WTC11 (cell line): ENCODE measurements at regions not wholly inside any gene's neighbourhood (a gene's known extent, or its start where the extent isn't known, plus 50 kb on each side); places are given as distances from the start of the nearest gene placed in this dataset.

ENCODE experiments used
- ATAC-seq: fragments of 200-7000 bp; cut with Tn5 transposase; 2 replicates; pipeline ENCODE4 v1.10.0; 2021; ENCODE audit warnings: mild to moderate bottlenecking, moderate library complexity
- CTCF ChIA-PET: fragments of 300-600 bp; sonication (Branson Sonifier 250); formaldehyde crosslinking; loops from one replicate; lab custom pipeline; 2021; ENCODE audit warnings: antibody characterized with exemption; lab: Charles Lee
- POLR2A ChIA-PET: fragments of 350-600 bp; sonication (Branson Sonifier 250); formaldehyde crosslinking; loops from one replicate; lab custom pipeline; 2021; ENCODE audit warnings: antibody characterized with exemption; lab: Charles Lee
- DNase-seq: peaks from one replicate; pipeline ENCODE4 v3.0.0; 2021; ENCODE audit warnings: low spot score
- H3K27ac Mint-ChIP-seq: 2 replicates; pipeline ENCODE4 v1.8.0; 2021; ENCODE audit warnings: mixed read lengths
- H3K27me3 Mint-ChIP-seq: 2 replicates; pipeline ENCODE4 v1.8.0; 2021; ENCODE audit warnings: low read depth, mild to moderate bottlenecking, moderate library complexity, mixed read lengths
- H3K36me3 Mint-ChIP-seq: 2 replicates; pipeline ENCODE4 v1.8.0; 2021; ENCODE audit warnings: mixed read lengths
- H3K4me1 Mint-ChIP-seq: 2 replicates; pipeline ENCODE4 v1.8.0; 2022; ENCODE audit warnings: mixed read lengths
- H3K4me3 Mint-ChIP-seq: 2 replicates; pipeline ENCODE4 v1.8.0; 2021; ENCODE audit warnings: mild to moderate bottlenecking, moderate library complexity, mixed read lengths
- H3K9me3 Mint-ChIP-seq: 2 replicates; pipeline ENCODE4 v1.8.0; 2021; ENCODE audit warnings: mixed read lengths
- ATF1 ChIP-seq: sonication (generic); formaldehyde crosslinking; IDR thresholded peaks from 2 replicates; pipeline ENCODE4 v1.8.1; 2023; ENCODE audit warnings: mild to moderate bottlenecking, moderate library complexity, missing genetic modification reagents
- ELF4 ChIP-seq: sonication (generic); formaldehyde crosslinking; IDR thresholded peaks from 2 replicates; pipeline ENCODE4 v1.8.1; 2022; ENCODE audit warnings: low read depth, mild to moderate bottlenecking, moderate library complexity, missing genetic modification reagents
- EMX1 ChIP-seq: fragments of 250-450 bp; sonication (Bioruptor Pico); IDR thresholded peaks from 2 replicates; pipeline ENCODE4 v1.8.0; 2021; ENCODE audit warnings: mild to moderate bottlenecking
- ETV6 ChIP-seq: sonication (generic); formaldehyde crosslinking; IDR thresholded peaks from 2 replicates; pipeline ENCODE4 v1.8.1; 2022; ENCODE audit warnings: mild to moderate bottlenecking, missing genetic modification reagents
- FOXK1 ChIP-seq: sonication (generic); formaldehyde crosslinking; IDR thresholded peaks from 2 replicates; pipeline ENCODE4 v1.8.0; 2022; ENCODE audit warnings: mild to moderate bottlenecking, moderate library complexity, missing genetic modification reagents
- GABPB1 ChIP-seq: sonication (generic); formaldehyde crosslinking; IDR thresholded peaks from 2 replicates; pipeline ENCODE4 v1.8.1; 2023; ENCODE audit warnings: mild to moderate bottlenecking, missing genetic modification reagents
- GRHL2 ChIP-seq: fragments of 250-450 bp; sonication (Bioruptor Pico); IDR thresholded peaks from 2 replicates; pipeline ENCODE4 v1.8.0; 2022; ENCODE audit warnings: mild to moderate bottlenecking, moderate library complexity; ENCODE audit not compliant: insufficient replicate concordance, severe bottlenecking
- JAZF1 ChIP-seq: fragments of 250-450 bp; sonication (Bioruptor Pico); IDR thresholded peaks from 2 replicates; pipeline ENCODE4 v1.9.0; 2021; ENCODE audit warnings: moderate library complexity, mild to moderate bottlenecking, inconsistent platforms
- JUN ChIP-seq: sonication (generic); formaldehyde crosslinking; IDR thresholded peaks from 2 replicates; pipeline ENCODE4 v1.8.0; 2023; ENCODE audit warnings: mild to moderate bottlenecking, missing genetic modification reagents
- NFE2L1 ChIP-seq: sonication (generic); formaldehyde crosslinking; IDR thresholded peaks from 2 replicates; pipeline ENCODE4 v1.8.1; 2023; ENCODE audit warnings: missing genetic modification reagents
- NR1H2 ChIP-seq: sonication (generic); formaldehyde crosslinking; IDR thresholded peaks from 2 replicates; pipeline ENCODE4 v1.9.0; 2021; ENCODE audit warnings: mild to moderate bottlenecking, moderate library complexity, missing genetic modification reagents
- RELA ChIP-seq: sonication (generic); formaldehyde crosslinking; IDR thresholded peaks from 2 replicates; pipeline ENCODE4 v1.8.1; 2022; ENCODE audit warnings: missing genetic modification reagents, mild to moderate bottlenecking, borderline replicate concordance
- RORB ChIP-seq: fragments of 250-450 bp; sonication (Bioruptor Pico); IDR thresholded peaks from 2 replicates; pipeline ENCODE4 v1.9.0; 2021; ENCODE audit warnings: mild to moderate bottlenecking
- TP53 ChIP-seq: sonication (generic); formaldehyde crosslinking; IDR thresholded peaks from 2 replicates; pipeline ENCODE4 v1.8.1; 2023; ENCODE audit warnings: mild to moderate bottlenecking, missing genetic modification reagents
- ZNF423 ChIP-seq: fragments of 250-450 bp; sonication (Bioruptor Pico); IDR thresholded peaks from 2 replicates; pipeline ENCODE4 v2.1.2; 2022; ENCODE audit warnings: mild to moderate bottlenecking, moderate library complexity
- TF ChIP-seq, protein P1 (sequence below): sonication (generic); formaldehyde crosslinking; IDR thresholded peaks from 2 replicates; pipeline ENCODE4 v1.8.1; 2022; ENCODE audit warnings: mild to moderate bottlenecking, missing genetic modification reagents, moderate library complexity, borderline replicate concordance
- TF ChIP-seq, protein P2 (sequence below): sonication (generic); formaldehyde crosslinking; IDR thresholded peaks from 2 replicates; pipeline ENCODE4 v1.8.1; 2023; ENCODE audit warnings: mild to moderate bottlenecking, missing genetic modification reagents, borderline replicate concordance
- TF ChIP-seq, protein P3 (sequence below): sonication (generic); formaldehyde crosslinking; IDR thresholded peaks from 2 replicates; pipeline ENCODE4 v1.8.1; 2023; ENCODE audit warnings: mild to moderate bottlenecking, missing genetic modification reagents
- TF ChIP-seq, protein P4 (sequence below): sonication (generic); formaldehyde crosslinking; IDR thresholded peaks from 2 replicates; pipeline ENCODE4 v1.8.0; 2022; ENCODE audit warnings: mild to moderate bottlenecking, missing genetic modification reagents

DNA sequence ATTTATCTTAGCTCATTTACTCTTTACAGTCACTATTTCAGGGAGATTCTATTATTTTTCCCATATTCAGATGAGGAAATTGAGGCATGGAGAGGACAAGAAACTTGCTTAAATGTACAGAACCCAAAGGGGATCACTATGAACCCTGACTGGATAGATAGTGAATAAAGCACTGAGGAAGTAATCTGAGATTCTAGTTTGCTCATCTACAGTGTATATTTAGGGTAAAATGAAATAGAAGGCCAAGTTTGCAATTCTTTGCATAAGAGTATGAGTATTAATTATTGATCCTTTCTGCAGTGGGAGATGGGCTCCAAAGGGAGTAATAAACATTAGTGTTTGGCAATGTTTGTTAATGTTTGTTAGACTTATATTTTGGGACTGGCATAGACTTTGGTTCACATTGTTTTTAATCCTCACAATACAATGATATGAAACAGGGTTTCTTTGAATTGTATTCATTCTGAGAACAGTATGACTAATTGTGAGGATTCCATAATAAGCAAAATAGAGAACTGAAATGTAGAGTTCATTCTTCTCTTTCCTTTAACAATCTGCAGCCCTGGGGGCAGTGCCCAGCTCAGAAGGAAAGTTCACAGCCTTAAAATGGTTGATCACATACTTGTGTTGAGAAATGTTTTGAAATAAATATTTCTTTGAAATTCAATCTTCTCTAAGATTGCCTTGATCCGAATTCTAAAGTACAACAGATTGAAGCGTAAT is 131.0 kb upstream of the ZNF804B start:
- Mint-ChIP-seq H3K9me3 (0 out of 2 replicates have a peak, but pooled peaks cover 3% of the 10 kb centered on the region), H3K4me3 (no peak overlapping the region), H3K36me3 (peaks cover 2% of the 10 kb centered on the region; the same call in 1 of the 2 replicates), H3K4me1 (no peaks in the 10 kb centered on the region), H3K27ac (no peak overlapping the region)
- ChIA-PET CTCF (no interaction called here), POLR2A (no interaction called here)
- DNase-seq = no peak
- TF ChIP-seq ETV6 (CRISPR knock-in tag) (no peak), RORB (CRISPR knock-in tag) (no peak), NFE2L1 (CRISPR knock-in tag) (no peak), ATF1 (CRISPR knock-in tag) (no peak), NR1H2 (no peak), JAZF1 (CRISPR knock-in tag) (no peak), GABPB1 (CRISPR knock-in tag) (no peak), RELA (CRISPR knock-in tag) (no peak), ZNF423 (CRISPR knock-in tag) (no peak)
- TF ChIP-seq, protein P1, sequence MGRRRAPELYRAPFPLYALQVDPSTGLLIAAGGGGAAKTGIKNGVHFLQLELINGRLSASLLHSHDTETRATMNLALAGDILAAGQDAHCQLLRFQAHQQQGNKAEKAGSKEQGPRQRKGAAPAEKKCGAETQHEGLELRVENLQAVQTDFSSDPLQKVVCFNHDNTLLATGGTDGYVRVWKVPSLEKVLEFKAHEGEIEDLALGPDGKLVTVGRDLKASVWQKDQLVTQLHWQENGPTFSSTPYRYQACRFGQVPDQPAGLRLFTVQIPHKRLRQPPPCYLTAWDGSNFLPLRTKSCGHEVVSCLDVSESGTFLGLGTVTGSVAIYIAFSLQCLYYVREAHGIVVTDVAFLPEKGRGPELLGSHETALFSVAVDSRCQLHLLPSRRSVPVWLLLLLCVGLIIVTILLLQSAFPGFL = no peak
- TF ChIP-seq, all 79 proteins: peak for 0
- no peak for ATAC-seq
- peaks cover 20% of the 10 kb centered on the region for H3K27me3 Mint-ChIP-seq

DNA sequence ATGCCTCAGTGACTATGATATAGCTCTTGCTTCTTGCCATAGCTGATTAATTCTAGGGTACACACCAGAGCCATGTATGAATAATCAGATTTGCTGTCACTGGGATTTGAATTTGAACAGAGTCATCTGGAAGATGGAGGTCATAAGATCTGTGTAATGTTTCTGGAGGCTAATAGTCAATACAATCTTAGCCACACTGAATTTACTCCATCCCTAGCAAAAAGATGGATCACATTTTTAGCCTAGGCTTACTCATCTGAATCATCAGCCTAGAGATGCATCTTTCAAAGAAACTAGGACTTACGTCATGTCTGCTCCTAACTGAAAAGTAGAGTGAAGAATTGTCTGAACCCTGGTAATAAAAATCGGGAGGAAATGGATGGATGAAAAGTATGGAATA is 142.3 kb upstream of the ZNF804B start:
- no peak for DNase-seq
- TF ChIP-seq, protein P2, sequence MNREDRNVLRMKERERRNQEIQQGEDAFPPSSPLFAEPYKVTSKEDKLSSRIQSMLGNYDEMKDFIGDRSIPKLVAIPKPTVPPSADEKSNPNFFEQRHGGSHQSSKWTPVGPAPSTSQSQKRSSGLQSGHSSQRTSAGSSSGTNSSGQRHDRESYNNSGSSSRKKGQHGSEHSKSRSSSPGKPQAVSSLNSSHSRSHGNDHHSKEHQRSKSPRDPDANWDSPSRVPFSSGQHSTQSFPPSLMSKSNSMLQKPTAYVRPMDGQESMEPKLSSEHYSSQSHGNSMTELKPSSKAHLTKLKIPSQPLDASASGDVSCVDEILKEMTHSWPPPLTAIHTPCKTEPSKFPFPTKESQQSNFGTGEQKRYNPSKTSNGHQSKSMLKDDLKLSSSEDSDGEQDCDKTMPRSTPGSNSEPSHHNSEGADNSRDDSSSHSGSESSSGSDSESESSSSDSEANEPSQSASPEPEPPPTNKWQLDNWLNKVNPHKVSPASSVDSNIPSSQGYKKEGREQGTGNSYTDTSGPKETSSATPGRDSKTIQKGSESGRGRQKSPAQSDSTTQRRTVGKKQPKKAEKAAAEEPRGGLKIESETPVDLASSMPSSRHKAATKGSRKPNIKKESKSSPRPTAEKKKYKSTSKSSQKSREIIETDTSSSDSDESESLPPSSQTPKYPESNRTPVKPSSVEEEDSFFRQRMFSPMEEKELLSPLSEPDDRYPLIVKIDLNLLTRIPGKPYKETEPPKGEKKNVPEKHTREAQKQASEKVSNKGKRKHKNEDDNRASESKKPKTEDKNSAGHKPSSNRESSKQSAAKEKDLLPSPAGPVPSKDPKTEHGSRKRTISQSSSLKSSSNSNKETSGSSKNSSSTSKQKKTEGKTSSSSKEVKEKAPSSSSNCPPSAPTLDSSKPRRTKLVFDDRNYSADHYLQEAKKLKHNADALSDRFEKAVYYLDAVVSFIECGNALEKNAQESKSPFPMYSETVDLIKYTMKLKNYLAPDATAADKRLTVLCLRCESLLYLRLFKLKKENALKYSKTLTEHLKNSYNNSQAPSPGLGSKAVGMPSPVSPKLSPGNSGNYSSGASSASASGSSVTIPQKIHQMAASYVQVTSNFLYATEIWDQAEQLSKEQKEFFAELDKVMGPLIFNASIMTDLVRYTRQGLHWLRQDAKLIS (CRISPR knock-in tag) = no peak
- no peak for TF ChIP-seq GRHL2 (CRISPR knock-in tag)
- TF ChIP-seq ELF4 (CRISPR knock-in tag) = no peak
- no peak for TF ChIP-seq FOXK1
- TF ChIP-seq, protein P3, sequence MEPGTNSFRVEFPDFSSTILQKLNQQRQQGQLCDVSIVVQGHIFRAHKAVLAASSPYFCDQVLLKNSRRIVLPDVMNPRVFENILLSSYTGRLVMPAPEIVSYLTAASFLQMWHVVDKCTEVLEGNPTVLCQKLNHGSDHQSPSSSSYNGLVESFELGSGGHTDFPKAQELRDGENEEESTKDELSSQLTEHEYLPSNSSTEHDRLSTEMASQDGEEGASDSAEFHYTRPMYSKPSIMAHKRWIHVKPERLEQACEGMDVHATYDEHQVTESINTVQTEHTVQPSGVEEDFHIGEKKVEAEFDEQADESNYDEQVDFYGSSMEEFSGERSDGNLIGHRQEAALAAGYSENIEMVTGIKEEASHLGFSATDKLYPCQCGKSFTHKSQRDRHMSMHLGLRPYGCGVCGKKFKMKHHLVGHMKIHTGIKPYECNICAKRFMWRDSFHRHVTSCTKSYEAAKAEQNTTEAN (CRISPR knock-in tag) = no peak
- TF ChIP-seq JUN = no peak
- TF ChIP-seq, protein P4, sequence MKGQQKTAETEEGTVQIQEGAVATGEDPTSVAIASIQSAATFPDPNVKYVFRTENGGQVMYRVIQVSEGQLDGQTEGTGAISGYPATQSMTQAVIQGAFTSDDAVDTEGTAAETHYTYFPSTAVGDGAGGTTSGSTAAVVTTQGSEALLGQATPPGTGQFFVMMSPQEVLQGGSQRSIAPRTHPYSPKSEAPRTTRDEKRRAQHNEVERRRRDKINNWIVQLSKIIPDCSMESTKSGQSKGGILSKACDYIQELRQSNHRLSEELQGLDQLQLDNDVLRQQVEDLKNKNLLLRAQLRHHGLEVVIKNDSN (CRISPR knock-in tag) = no peak
- TF ChIP-seq TP53 (CRISPR knock-in tag) = no peak
- no peak for TF ChIP-seq EMX1
- TF ChIP-seq, protein P1 = no peak
- TF ChIP-seq, all 79 proteins: peak for 0
- Mint-ChIP-seq H3K27ac (no peak overlapping the region), H3K9me3 (no peaks in the 10 kb centered on the region), H3K27me3 (no peaks in the 10 kb centered on the region), H3K4me1 (peaks cover 12% of the 10 kb centered on the region), H3K36me3 (no peaks in the 10 kb centered on the region), H3K4me3 (no peak overlapping the region)
- POLR2A ChIA-PET = no interaction called here
- CTCF ChIA-PET = no interaction called here
- no peak for ATAC-seq
